Activated CD8-positive, alpha-beta T cell treated with anti-CD3 and anti-CD28 coated beads for 36 hours (primary cell): ENCODE measurements at regions not wholly inside any gene's neighbourhood (a gene's known extent, or its start where the extent isn't known, plus 50 kb on each side); places are given as distances from the start of the nearest gene placed in this dataset.

ENCODE experiments used
- ATAC-seq: fragments of 200-7000 bp; cut with Tn5 transposase; one replicate; pipeline ENCODE4 v1.10.0; 2021; ENCODE audit warnings: mild to moderate bottlenecking, moderate library complexity
- CTCF ChIA-PET: fragments of 350-600 bp; sonication (Branson Sonifier 250); formaldehyde crosslinking; loops from one replicate; lab custom pipeline; 2021; ENCODE audit warnings: antibody characterized with exemption; lab: Charles Lee
- POLR2A ChIA-PET: fragments of 350-600 bp; sonication (Branson Sonifier 250); formaldehyde crosslinking; loops from one replicate; lab custom pipeline; 2021; ENCODE audit warnings: antibody characterized with exemption; lab: Charles Lee
- DNase-seq: peaks from one replicate; pipeline ENCODE4 v3.0.0-alpha.2; 2020
- H3K27ac Mint-ChIP-seq: one replicate; pipeline ENCODE4 v1.8.0; 2021; ENCODE audit warnings: mild to moderate bottlenecking, mixed read lengths
- H3K27me3 Mint-ChIP-seq: one replicate; pipeline ENCODE4 v1.8.0; 2021; ENCODE audit warnings: mixed read lengths
- H3K36me3 Mint-ChIP-seq: one replicate; pipeline ENCODE4 v1.8.0; 2021; ENCODE audit warnings: low read depth, mixed read lengths
- H3K4me1 Mint-ChIP-seq: one replicate; pipeline ENCODE4 v1.8.0; 2021; ENCODE audit warnings: low read depth, mixed read lengths
- H3K4me3 Mint-ChIP-seq: one replicate; pipeline ENCODE4 v1.8.0; 2021; ENCODE audit warnings: mild to moderate bottlenecking, moderate library complexity, mixed read lengths
- H3K9me3 Mint-ChIP-seq: one replicate; pipeline ENCODE4 v1.8.0; 2021; ENCODE audit warnings: mixed read lengths
- CTCF ChIP-seq: fragments of 200-600 bp; IDR thresholded peaks from one replicate; pipeline ENCODE4 v1.8.0; 2022; ENCODE audit warnings: antibody characterized with exemption, mild to moderate bottlenecking
- intact Hi-C: fragments of 100-400 bp; cut with micrococcal nuclease; formaldehyde crosslinking; loops from one replicate; pipeline ENCODE4 v1.10.0; 2022

GRCh38 chr11:119891055-119891768, 162.2 kb upstream of the NECTIN1 start:
- no peak overlapping the region for H3K27ac Mint-ChIP-seq
- H3K36me3 Mint-ChIP-seq, result no peaks in the 10 kb centered on the region
- intact Hi-C loops, result no loop called here
- no peak for DNase-seq
- no peak for ATAC-seq
- ChIA-PET POLR2A (no interaction called here), CTCF (interaction anchor here (0.5 kb wide), 1 partner anchor 309 kb away, joined by 4 read pairs; no protein-coding TSS in a partner anchor)
- H3K4me1 Mint-ChIP-seq, result no peaks in the 10 kb centered on the region
- peaks cover 4% of the 10 kb centered on the region for H3K27me3 Mint-ChIP-seq
- TF ChIP-seq CTCF, result no peak
- H3K9me3 Mint-ChIP-seq, result no peaks in the 10 kb centered on the region
- no peak overlapping the region for H3K4me3 Mint-ChIP-seq

- ChIA-PET POLR2A (no interaction called here), CTCF (no interaction called here)
- no peak for ATAC-seq
- TF ChIP-seq CTCF, result no peak
- H3K36me3 Mint-ChIP-seq, result no peaks in the 10 kb centered on the region
- no peak overlapping the region for H3K27ac Mint-ChIP-seq
- no peak for DNase-seq
- no peak overlapping the region for H3K4me3 Mint-ChIP-seq
- H3K4me1 Mint-ChIP-seq, result no peaks in the 10 kb centered on the region
- H3K27me3 Mint-ChIP-seq, result peaks cover 4% of the 10 kb centered on the region
- intact Hi-C loops, result no loop called here
- H3K9me3 Mint-ChIP-seq, result no peaks in the 10 kb centered on the region
Observed at GRCh38 chr11:119890466-119890865, 161.5 kb upstream of the NECTIN1 start.

- CTCF ChIA-PET, result no interaction called here
- POLR2A ChIA-PET, result no interaction called here
- DNase-seq, result no peak
- Mint-ChIP-seq H3K27me3 (peaks cover 8% of the 10 kb centered on the region), H3K27ac (no peak overlapping the region), H3K36me3 (no peaks in the 10 kb centered on the region), H3K4me1 (no peaks in the 10 kb centered on the region), H3K4me3 (no peak overlapping the region), H3K9me3 (no peaks in the 10 kb centered on the region)
- no peak for TF ChIP-seq CTCF
- intact Hi-C loops, result no loop called here
- ATAC-seq, result no peak
Observed at GRCh38 chr11:119889728-119890280, 160.8 kb upstream of the NECTIN1 start.

- no peaks in the 10 kb centered on the region for H3K9me3 Mint-ChIP-seq
- ATAC-seq, result no peak
- peaks cover 12% of the 10 kb centered on the region for H3K27me3 Mint-ChIP-seq
- ChIA-PET CTCF (no interaction called here), POLR2A (no interaction called here)
- no peak for TF ChIP-seq CTCF
- H3K27ac Mint-ChIP-seq, result no peak overlapping the region
- H3K36me3 Mint-ChIP-seq, result no peaks in the 10 kb centered on the region
- no peaks in the 10 kb centered on the region for H3K4me1 Mint-ChIP-seq
- DNase-seq, result no peak
- no peak overlapping the region for H3K4me3 Mint-ChIP-seq
- intact Hi-C loops, result no loop called here
Observed at GRCh38 chr11:119889111-119889510, 160.1 kb upstream of the NECTIN1 start.

GRCh38 chr11:119888119-119888518, 159.1 kb upstream of the NECTIN1 start:
- ATAC-seq (no peak), DNase-seq (no peak)
- intact Hi-C loops, result no loop called here
- H3K27me3 Mint-ChIP-seq, result peaks cover 12% of the 10 kb centered on the region
- H3K4me1 Mint-ChIP-seq, result no peaks in the 10 kb centered on the region
- H3K4me3 Mint-ChIP-seq, result no peak overlapping the region
- CTCF ChIA-PET, result interaction anchor here (1.5 kb wide), 1 partner anchor 192 kb away, joined by 3 read pairs; no protein-coding TSS in a partner anchor
- H3K9me3 Mint-ChIP-seq, result no peaks in the 10 kb centered on the region
- no peak for TF ChIP-seq CTCF
- no peak overlapping the region for H3K27ac Mint-ChIP-seq
- POLR2A ChIA-PET, result no interaction called here
- no peaks in the 10 kb centered on the region for H3K36me3 Mint-ChIP-seq
